Myocyte (in vitro differentiated cells): ENCODE measurements at regions not wholly inside any gene's neighbourhood (a gene's known extent, or its start where the extent isn't known, plus 50 kb on each side); places are given as distances from the start of the nearest gene placed in this dataset.
"Not testable (repeated sequence)": the region's sequence is repeated elsewhere in the genome, so short reads cannot be mapped to it uniquely, and the experiment has no call there.

Source experiments
- DNase-seq: peaks from one replicate; pipeline ENCODE4 v3.0.0-alpha.2; 2012; ENCODE audit warnings: low read depth

GRCh38 chr3:10733297-10733696, 82.7 kb upstream of the SLC6A11 start:
- no peak for DNase-seq

GRCh38 chr3:10736444-10736843, 79.6 kb upstream of the SLC6A11 start:
- not testable (repeated sequence) for DNase-seq

DNA sequence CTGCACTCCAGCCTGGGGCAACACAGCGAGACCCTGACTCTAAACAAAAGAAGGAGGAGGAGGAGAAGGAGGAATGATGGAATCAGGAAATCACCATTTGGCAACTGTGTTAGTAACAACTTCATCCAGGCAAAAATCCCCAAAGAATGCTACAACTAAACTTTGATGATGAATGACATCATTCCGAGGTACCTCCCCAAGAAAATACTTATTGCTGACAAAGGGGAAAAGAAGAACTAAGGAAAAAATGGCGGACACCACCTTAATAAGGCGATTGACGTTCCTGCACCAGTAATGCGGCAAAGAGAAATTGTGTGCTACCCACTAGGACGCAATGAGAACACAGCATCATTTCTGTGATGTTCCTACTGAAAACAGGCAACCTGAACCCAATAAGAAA, 78.2 kb upstream of the SLC6A11 start:
- no peak for DNase-seq

DNA sequence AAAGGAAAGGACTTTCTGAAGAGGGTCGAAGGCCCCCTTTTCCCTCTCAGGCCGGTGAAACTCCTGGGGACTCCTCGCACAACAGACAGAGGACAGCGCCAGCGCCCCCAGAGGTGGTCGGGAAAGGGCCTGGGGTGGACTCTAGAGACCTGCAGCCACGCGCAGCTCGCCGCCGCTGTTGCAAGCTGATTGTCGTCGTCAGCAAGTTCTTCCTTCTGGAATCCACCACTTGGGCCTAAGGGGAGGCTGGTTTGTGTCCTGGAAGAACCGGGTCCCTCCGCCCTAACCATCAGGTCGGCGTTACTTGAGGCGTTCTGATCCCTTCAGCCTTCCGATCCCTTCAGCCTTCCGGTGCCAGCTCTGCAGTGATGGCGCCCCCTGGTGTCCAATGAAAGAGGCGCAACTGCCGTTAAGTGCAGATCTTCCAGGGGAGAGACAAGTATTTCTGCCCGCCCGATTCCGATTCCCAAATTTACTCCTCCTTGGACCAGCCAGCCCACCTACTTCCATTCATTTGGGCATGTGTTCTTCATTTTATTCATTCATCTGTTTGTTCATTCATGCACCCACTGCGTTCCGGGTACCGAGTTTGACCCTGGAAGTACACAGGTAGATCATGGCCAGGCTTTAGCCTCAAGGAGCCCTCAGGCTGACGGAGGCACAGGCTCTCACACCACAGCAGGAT, 77.2 kb upstream of the SLC6A11 start:
- peak; percentile 71 for DNase-seq

- no peak for DNase-seq
Measured at GRCh38 chr3:10740954-10741353, 75.1 kb upstream of the SLC6A11 start.

DNA sequence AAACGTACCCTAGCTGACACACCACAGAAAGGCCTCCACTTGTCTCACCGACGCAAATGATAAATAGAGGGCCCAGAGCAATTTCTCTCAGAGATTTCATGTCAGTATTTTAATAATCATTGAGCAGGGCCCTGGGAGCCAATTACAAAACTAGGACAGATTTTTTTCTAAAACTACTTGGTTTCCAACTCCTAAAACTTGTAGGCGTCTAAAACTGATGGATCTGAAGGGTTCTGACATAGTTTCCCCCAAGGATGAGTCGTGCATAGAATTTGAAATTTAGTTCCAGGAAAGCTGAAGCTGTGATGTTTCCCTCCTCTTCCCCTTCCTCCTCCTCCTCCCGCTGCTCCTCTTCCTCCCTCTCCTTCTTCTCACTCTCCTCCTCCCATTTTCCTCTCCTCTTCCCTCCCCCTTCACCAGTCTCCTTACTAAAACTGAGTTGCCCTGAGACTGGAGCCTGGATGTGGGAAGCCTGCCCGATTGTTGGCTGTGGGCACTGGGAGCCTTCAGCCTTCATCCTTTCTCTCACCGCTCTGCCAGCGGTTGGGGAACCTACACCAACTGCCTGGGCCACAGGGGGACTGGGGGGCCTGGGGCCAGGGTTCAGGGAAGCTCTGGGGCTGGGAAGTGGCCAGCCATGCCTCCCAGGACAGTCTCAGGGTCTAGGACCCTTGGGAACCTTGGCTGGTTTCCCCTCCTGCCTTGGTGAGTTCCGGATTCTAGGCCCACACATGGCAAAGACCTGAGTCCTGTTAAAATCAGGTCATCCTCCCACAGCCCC, 73.9 kb upstream of the SLC6A11 start:
- no peak for DNase-seq

DNA sequence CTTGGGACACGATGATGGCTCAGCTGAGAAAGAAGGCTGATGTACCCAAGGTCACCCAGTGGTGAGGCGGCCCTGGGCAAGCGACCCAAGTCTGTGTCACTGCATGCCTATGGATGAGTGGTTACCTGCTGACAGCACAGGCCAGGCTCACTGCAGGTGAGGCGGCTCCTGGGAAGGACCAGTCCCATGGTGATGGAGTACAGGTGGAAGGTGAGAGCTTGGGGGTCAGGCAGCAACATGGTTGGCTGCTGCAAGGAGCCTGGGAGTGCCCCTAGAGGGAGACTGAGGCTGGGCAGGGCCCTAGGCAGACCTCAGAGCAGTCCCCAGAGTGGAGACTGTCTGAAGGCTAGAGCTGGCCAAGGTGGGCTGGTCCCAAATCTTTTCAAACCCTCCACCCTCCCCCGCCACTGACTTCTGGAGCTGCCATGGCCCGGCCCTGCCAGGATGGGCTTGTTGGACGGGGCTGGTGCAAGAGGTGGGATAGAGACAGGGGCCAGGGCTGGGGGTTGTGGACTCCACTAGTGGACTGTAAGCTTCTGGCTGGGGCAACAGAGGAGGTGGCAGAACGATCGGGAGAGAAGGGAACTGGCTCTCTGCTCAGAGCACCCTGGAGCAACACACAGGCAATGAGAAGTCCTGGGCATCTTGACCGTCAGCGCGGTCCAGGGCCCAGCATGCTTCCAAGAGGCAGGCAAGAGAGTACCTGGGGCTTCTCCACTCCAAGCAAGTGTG, 72.5 kb upstream of the SLC6A11 start:
- no peak for DNase-seq

DNA sequence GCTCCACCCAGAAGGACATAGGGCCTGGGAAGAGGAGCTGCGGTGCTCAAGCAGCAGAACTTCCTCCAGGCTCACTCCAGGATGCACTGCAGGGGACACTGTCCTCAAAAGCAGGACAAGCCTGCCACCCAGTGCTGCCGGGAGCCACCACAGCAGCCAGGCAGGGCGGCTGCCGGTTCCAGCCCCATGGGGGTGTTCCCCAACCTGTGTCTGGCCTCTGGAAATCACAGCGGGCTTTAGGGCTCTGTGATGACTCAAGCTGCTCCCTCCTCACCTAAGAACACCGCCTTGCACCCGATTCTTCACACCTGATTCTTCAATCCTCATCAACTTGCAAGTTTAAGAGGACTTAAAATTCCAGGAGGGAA, 71.9 kb upstream of the SLC6A11 start:
- peak; percentile 1 for DNase-seq

GRCh38 chr3:10745392-10745791, 70.6 kb upstream of the SLC6A11 start:
- DNase-seq: no peak

- DNase-seq: no peak
Measured at GRCh38 chr3:10746001-10746400, 70.0 kb upstream of the SLC6A11 start.

GRCh38 chr3:10746684-10747083, 69.3 kb upstream of the SLC6A11 start:
- DNase-seq: no peak

DNA sequence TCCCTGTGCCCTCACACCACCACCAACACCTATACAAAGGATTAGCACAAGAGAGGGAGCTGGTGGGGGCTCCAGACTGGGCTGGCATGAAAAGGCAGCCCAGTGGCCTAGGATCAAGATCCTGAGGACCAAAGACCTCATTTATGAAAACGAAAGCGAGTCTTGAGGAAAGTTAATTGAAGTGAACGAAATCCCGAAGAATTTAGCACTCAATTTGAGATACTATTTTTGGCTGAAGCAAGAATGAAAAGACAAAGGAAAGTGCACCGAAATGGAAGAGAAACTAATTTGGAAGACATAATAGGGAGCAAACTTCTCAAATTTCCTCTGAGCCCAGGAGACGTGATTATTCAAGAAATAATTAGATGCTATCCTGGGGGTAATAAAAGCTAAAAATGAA, 68.7 kb upstream of the SLC6A11 start:
- no peak for DNase-seq

DNA sequence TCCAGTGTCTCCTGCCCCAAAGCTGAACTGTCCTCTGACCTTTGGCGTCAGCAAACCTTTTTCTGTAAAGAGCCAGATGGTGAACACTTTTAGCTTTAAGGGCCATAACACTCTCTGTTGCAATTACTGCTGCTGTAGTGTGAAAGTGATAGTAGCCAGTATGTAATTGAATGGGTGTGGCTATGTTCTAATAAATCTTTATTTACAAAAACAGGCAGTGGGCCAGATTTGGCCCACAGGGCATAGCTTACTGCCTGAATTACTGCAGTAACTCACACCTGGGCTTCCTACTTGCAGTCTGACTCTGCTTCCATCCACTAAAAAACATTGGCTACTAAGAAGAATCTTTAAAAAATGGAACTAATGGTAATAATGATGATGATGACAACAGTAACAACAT, 68.0 kb upstream of the SLC6A11 start:
- no peak for DNase-seq

DNA sequence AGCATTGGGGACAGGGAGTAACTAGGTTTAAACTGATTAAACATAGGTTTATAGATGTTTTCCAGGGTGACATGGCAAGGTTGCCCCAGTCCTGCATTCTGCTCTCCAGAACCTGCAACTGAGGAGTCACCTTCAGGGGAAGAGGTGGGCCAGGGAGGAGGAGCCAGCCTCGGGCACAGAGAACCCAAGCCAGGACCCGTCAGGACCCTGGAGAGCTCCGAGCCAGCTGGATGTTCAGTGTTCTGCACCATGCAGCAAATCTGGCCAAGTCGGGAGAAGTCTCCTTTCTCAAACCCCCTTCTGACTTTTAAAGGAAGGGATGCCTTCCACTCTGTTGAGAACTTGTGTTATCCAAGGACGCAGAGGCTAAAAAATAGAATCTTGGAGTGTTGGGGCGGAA, 62.1 kb upstream of the SLC6A11 start:
- DNase-seq: peak; percentile 61

- DNase-seq: no peak
Measured at GRCh38 chr3:10756546-10756945, 59.5 kb upstream of the SLC6A11 start.

- DNase-seq: no peak
Measured at GRCh38 chr3:10757021-10757820, 58.8 kb upstream of the SLC6A11 start.

DNA sequence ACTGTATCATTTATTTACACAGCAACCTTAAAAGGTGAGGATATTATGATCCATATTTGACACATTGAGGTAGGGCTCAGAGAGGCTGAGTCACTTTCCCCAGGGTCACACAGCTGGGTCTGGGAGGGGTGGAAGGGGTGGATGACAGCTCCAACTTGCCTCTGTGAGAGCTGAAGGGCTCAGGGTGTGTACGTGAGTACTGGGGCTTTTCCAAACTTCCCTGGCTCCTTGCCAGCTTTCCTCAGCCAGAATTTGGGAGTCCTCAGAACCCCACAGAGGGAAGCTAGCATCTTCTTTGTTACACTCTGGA, 58.3 kb upstream of the SLC6A11 start:
- no peak for DNase-seq

DNA sequence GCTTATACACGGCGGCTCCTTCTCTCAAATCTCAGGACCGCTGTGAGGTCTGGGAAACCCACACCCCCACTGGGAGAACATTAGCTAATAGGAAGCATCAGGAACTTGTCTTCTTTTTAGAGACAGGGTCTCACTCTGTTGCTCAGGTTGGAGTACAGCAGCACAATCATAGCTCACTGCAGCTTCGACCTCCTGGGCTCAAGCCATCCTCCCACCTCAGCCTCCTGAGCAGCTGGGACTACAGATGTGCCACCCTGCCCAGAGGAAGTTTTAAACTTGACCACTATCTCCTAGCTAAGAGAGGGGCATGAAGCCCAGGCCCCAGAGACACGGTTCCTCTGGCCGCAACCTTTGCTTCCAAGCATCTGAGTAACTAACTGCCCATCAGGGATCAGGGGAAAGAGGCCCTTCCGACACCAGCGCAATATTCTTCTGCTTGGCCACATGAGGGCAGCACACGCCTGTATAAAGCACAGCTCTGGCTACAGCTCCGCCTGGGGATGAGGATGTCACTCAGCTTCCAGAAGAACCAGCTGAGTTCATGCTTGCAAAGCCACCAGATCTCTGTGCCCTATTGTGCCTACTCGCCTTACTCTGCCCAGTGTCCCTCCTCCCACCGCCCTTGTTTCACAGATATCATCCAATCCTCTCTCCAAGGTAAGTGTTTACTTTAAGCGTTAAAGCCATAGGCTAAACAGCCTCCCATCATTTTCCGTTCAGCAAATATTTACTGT, 57.6 kb upstream of the SLC6A11 start:
- peak; percentile 57 for DNase-seq

GRCh38 chr3:10759495-10759894, 56.5 kb upstream of the SLC6A11 start:
- no peak for DNase-seq

DNA sequence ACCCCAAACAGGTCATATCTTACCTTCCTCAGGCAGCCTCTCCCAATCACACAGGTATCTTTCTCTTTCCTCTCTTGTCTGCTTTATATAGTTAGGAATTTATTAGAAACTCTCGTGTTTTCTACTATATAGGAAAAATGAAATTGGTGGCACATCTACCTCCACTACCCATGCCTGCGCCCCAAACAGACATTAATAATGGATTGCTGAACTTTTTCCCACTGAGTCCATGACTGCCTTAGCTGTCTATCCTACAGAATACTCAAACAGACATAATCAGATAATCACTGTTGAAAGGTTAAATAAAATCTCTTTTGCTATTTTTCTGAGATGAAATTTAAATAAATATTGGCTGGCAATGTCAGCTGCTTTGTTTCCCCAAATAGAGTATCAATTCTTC, 55.8 kb upstream of the SLC6A11 start:
- no peak for DNase-seq

- DNase-seq: no peak
Measured at GRCh38 chr3:10761583-10761982, 54.4 kb upstream of the SLC6A11 start.
